ENCODE measurements at regions not wholly inside any gene's neighbourhood (a gene's known extent, or its start where the extent isn't known, plus 50 kb on each side); places are given as distances from the start of the nearest gene placed in this dataset.

DNA sequence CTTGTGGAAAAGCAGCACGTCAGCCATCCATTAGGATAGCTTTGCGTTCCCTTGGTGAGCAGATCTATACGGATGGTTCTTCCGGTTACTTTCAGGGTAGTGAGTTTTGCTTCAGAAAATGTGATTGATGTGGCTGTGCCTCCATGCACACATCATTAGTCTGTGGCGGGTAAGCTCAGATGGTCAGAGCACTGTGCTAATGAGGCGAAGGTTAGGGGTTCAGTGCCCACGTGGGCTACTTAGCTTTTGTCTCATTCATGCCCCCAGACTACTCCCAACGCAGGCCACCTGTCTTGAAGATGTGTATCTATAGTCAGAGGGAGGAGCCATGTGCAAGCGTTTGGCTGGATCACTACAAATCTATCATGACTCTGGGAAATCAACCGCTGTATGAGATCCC lies 322.8 kb upstream of the POU3F3 start:
- H3K4me2 ChIP-seq: no peak overlapping the region
- Mint-ChIP-seq H3K4me3 (no peak overlapping the region), H3K36me3 (ENCODE audit: low read depth) (no peaks in the 10 kb centered on the region), H3K9me3 (no peaks in the 10 kb centered on the region), H3K4me1 (no peaks in the 10 kb centered on the region), H3K27ac (no peak overlapping the region), H3K27me3 (ENCODE audit: insufficient read depth, low read depth, poor library complexity) (peaks cover 1% of the 10 kb centered on the region)
- DNase-seq (ENCODE audit: low spot score): no peak
- H3F3A ChIP-seq (replicated peaks; ENCODE audit: low read depth): no peaks in the 10 kb centered on the region
- TF ChIP-seq, protein P1, sequence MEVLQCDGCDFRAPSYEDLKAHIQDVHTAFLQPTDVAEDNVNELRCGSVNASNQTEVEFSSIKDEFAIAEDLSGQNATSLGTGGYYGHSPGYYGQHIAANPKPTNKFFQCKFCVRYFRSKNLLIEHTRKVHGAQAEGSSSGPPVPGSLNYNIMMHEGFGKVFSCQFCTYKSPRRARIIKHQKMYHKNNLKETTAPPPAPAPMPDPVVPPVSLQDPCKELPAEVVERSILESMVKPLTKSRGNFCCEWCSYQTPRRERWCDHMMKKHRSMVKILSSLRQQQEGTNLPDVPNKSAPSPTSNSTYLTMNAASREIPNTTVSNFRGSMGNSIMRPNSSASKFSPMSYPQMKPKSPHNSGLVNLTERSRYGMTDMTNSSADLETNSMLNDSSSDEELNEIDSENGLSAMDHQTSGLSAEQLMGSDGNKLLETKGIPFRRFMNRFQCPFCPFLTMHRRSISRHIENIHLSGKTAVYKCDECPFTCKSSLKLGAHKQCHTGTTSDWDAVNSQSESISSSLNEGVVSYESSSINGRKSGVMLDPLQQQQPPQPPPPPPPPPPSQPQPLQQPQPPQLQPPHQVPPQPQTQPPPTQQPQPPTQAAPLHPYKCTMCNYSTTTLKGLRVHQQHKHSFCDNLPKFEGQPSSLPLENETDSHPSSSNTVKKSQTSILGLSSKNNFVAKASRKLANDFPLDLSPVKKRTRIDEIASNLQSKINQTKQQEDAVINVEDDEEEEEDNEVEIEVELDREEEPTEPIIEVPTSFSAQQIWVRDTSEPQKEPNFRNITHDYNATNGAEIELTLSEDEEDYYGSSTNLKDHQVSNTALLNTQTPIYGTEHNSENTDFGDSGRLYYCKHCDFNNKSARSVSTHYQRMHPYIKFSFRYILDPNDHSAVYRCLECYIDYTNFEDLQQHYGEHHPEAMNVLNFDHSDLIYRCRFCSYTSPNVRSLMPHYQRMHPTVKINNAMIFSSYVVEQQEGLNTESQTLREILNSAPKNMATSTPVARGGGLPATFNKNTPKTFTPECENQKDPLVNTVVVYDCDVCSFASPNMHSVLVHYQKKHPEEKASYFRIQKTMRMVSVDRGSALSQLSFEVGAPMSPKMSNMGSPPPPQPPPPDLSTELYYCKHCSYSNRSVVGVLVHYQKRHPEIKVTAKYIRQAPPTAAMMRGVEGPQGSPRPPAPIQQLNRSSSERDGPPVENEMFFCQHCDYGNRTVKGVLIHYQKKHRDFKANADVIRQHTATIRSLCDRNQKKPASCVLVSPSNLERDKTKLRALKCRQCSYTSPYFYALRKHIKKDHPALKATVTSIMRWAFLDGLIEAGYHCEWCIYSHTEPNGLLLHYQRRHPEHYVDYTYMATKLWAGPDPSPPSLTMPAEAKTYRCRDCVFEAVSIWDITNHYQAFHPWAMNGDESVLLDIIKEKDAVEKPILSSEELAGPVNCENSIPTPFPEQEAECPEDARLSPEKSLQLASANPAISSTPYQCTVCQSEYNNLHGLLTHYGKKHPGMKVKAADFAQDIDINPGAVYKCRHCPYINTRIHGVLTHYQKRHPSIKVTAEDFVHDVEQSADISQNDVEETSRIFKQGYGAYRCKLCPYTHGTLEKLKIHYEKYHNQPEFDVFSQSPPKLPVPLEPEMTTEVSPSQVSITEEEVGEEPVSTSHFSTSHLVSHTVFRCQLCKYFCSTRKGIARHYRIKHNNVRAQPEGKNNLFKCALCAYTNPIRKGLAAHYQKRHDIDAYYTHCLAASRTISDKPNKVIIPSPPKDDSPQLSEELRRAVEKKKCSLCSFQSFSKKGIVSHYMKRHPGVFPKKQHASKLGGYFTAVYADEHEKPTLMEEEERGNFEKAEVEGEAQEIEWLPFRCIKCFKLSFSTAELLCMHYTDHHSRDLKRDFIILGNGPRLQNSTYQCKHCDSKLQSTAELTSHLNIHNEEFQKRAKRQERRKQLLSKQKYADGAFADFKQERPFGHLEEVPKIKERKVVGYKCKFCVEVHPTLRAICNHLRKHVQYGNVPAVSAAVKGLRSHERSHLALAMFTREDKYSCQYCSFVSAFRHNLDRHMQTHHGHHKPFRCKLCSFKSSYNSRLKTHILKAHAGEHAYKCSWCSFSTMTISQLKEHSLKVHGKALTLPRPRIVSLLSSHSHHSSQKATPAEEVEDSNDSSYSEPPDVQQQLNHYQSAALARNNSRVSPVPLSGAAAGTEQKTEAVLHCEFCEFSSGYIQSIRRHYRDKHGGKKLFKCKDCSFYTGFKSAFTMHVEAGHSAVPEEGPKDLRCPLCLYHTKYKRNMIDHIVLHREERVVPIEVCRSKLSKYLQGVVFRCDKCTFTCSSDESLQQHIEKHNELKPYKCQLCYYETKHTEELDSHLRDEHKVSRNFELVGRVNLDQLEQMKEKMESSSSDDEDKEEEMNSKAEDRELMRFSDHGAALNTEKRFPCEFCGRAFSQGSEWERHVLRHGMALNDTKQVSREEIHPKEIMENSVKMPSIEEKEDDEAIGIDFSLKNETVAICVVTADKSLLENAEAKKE (CRISPR knock-in tag; IDR thresholded peaks at IDR 0.05): no peak
- TF ChIP-seq STAT1 (IDR thresholded peaks at IDR 0.05; ENCODE audit: unreplicated experiment): no peak
- TF ChIP-seq REST (IDR thresholded peaks at IDR 0.05; ENCODE audit: unreplicated experiment): no peak
- no peak for TF ChIP-seq CREB1 (CRISPR knock-in tag; IDR thresholded peaks at IDR 0.05; ENCODE audit: low read depth)
- TF ChIP-seq ZNF331 (CRISPR knock-in tag; IDR thresholded peaks at IDR 0.05; ENCODE audit: low read depth): no peak
- no peak for TF ChIP-seq ZNF114 (CRISPR knock-in tag; IDR thresholded peaks at IDR 0.05)
- TF ChIP-seq, protein P2, sequence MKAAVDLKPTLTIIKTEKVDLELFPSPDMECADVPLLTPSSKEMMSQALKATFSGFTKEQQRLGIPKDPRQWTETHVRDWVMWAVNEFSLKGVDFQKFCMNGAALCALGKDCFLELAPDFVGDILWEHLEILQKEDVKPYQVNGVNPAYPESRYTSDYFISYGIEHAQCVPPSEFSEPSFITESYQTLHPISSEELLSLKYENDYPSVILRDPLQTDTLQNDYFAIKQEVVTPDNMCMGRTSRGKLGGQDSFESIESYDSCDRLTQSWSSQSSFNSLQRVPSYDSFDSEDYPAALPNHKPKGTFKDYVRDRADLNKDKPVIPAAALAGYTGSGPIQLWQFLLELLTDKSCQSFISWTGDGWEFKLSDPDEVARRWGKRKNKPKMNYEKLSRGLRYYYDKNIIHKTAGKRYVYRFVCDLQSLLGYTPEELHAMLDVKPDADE (IDR thresholded peaks at IDR 0.05): no peak
- no peak for TF ChIP-seq NANOG (IDR thresholded peaks at IDR 0.05; ENCODE audit: borderline replicate concordance)
- TF ChIP-seq CTCF (conservative IDR thresholded peaks at IDR 0.05; ENCODE audit: low read depth in 2 of 2): no peak
- TF ChIP-seq JUNB (IDR thresholded peaks at IDR 0.05; ENCODE audit: unreplicated experiment): no peak
- TF ChIP-seq POLR2AphosphoS5 (IDR thresholded peaks at IDR 0.05; ENCODE audit: low read depth): no peak
- TF ChIP-seq EZH2phosphoT487 (IDR thresholded peaks at IDR 0.05; ENCODE audit: unreplicated experiment): no peak
- TF ChIP-seq EZH2 (IDR thresholded peaks at IDR 0.05; ENCODE audit: low read depth, unreplicated experiment): no peak
- no peak overlapping the region for H3K4me3 ChIP-seq
- no peaks in the 10 kb centered on the region for H3K36me3 ChIP-seq (ENCODE audit: insufficient read depth)
- no peaks in the 10 kb centered on the region for H3K9me2 ChIP-seq (ENCODE audit: insufficient read depth)
- H3K27me3 ChIP-seq (ENCODE audit: insufficient read depth): no peaks in the 10 kb centered on the region
- H3K27ac ChIP-seq (ENCODE audit: low read depth): no peak overlapping the region
- H4K20me1 ChIP-seq (replicated peaks; ENCODE audit: insufficient read depth): no peaks in the 10 kb centered on the region
- no peaks in the 10 kb centered on the region for H3K4me1 ChIP-seq (ENCODE audit: insufficient read depth)
- no peak for ATAC-seq
- H2AFZ ChIP-seq: no peak overlapping the region
- H3K79me2 ChIP-seq (replicated peaks; ENCODE audit: insufficient read depth): no peaks in the 10 kb centered on the region
